Fibroblast of lung (primary cell): ENCODE measurements at regions not wholly inside any gene's neighbourhood (a gene's known extent, or its start where the extent isn't known, plus 50 kb on each side); places are given as distances from the start of the nearest gene placed in this dataset.

ENCODE experiments used
- EZH2 ChIP-seq: IDR thresholded peaks from 2 replicates; pipeline ENCODE4 v1.5.1; 2012; ENCODE audit warnings: low read length, control low read depth, mild to moderate bottlenecking; ENCODE audit errors: missing control alignments
- TF ChIP-seq, protein P1 (sequence below), 2 donors: IDR thresholded peaks in 1 of 2; conservative IDR thresholded peaks in 1 of 2; 1 replicate in 1 of 2; 2 replicates in 1 of 2; pipeline ENCODE4 v1.5.1; 2011 to 2012; ENCODE audit warnings: low read length in 2 of 2, control low read depth in 1 of 2, inconsistent platforms in 1 of 2, low read depth in 1 of 2, mild to moderate bottlenecking in 1 of 2

GRCh38 chr19:31969016-31969415, 376.4 kb upstream of the ZNF507 start:
- TF ChIP-seq EZH2, result no peak
- TF ChIP-seq, protein P1, sequence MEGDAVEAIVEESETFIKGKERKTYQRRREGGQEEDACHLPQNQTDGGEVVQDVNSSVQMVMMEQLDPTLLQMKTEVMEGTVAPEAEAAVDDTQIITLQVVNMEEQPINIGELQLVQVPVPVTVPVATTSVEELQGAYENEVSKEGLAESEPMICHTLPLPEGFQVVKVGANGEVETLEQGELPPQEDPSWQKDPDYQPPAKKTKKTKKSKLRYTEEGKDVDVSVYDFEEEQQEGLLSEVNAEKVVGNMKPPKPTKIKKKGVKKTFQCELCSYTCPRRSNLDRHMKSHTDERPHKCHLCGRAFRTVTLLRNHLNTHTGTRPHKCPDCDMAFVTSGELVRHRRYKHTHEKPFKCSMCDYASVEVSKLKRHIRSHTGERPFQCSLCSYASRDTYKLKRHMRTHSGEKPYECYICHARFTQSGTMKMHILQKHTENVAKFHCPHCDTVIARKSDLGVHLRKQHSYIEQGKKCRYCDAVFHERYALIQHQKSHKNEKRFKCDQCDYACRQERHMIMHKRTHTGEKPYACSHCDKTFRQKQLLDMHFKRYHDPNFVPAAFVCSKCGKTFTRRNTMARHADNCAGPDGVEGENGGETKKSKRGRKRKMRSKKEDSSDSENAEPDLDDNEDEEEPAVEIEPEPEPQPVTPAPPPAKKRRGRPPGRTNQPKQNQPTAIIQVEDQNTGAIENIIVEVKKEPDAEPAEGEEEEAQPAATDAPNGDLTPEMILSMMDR (conservative IDR thresholded peaks at IDR 0.05 in 1 of 2, IDR thresholded peaks at IDR 0.05 in 1 of 2; ENCODE audit: low read depth in 1 of 2, low read length in 2 of 2), result no peak
